22Rv1 (cell line): ENCODE measurements at regions not wholly inside any gene's neighbourhood (a gene's known extent, or its start where the extent isn't known, plus 50 kb on each side); places are given as distances from the start of the nearest gene placed in this dataset.

Experiments used
- H3K27ac ChIP-seq: fragments of 450-650 bp; 2 replicates; pipeline ENCODE4 v1.5.1; 2017
- ZFX ChIP-seq: fragments of 450-650 bp; IDR thresholded peaks from 2 replicates; pipeline ENCODE4 v1.6.1; 2017; ENCODE audit warnings: antibody characterized with exemption, borderline replicate concordance
- TF ChIP-seq, protein P1 (sequence below): fragments of 450-650 bp; IDR thresholded peaks from 2 replicates; pipeline ENCODE4 v1.5.1; 2017; ENCODE audit warnings: mild to moderate bottlenecking

- H3K27ac ChIP-seq, result no peak overlapping the region
- no peak for TF ChIP-seq ZFX
- TF ChIP-seq, protein P1, sequence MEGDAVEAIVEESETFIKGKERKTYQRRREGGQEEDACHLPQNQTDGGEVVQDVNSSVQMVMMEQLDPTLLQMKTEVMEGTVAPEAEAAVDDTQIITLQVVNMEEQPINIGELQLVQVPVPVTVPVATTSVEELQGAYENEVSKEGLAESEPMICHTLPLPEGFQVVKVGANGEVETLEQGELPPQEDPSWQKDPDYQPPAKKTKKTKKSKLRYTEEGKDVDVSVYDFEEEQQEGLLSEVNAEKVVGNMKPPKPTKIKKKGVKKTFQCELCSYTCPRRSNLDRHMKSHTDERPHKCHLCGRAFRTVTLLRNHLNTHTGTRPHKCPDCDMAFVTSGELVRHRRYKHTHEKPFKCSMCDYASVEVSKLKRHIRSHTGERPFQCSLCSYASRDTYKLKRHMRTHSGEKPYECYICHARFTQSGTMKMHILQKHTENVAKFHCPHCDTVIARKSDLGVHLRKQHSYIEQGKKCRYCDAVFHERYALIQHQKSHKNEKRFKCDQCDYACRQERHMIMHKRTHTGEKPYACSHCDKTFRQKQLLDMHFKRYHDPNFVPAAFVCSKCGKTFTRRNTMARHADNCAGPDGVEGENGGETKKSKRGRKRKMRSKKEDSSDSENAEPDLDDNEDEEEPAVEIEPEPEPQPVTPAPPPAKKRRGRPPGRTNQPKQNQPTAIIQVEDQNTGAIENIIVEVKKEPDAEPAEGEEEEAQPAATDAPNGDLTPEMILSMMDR, result no peak
Observed at GRCh38 chr2:146826388-146826787, 1018.4 kb upstream of the ACVR2A start.

DNA sequence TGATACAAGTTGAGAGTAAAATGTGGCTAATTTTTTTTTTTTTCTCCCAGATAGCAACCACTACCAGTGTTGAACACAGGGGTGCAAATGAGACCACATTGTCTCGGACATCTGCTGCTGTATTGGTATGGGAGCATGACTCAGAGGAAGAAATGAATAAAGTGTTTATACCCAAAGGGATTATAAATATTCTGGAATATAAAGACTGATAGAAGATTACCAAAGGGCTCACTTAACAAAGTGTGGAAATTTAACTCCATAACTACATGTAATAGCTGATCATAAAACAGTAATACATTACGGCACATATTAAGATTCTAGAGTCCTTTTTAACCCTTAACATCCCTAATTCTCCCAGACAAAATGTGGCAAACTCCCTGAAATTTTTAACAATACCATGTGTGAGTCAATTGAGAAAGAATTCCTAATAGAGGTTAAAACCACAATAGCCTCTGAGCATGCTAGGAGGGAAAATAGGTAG lies 1023.0 kb upstream of the ACVR2A start:
- no peak overlapping the region for H3K27ac ChIP-seq
- TF ChIP-seq, protein P1, result no peak
- no peak for TF ChIP-seq ZFX

- H3K27ac ChIP-seq, result no peak overlapping the region
- TF ChIP-seq, protein P1, result no peak
- TF ChIP-seq ZFX, result no peak
Observed at GRCh38 chr2:146820672-146821071, 1024.2 kb upstream of the ACVR2A start.

- TF ChIP-seq, protein P1, result no peak
- no peak for TF ChIP-seq ZFX
- H3K27ac ChIP-seq, result no peak overlapping the region
Observed at GRCh38 chr2:146818122-146818521, 1026.7 kb upstream of the ACVR2A start.

GRCh38 chr2:146817613-146818012 lies 1027.2 kb upstream of the ACVR2A start:
- no peak overlapping the region for H3K27ac ChIP-seq
- TF ChIP-seq ZFX, result no peak
- TF ChIP-seq, protein P1, result no peak

DNA sequence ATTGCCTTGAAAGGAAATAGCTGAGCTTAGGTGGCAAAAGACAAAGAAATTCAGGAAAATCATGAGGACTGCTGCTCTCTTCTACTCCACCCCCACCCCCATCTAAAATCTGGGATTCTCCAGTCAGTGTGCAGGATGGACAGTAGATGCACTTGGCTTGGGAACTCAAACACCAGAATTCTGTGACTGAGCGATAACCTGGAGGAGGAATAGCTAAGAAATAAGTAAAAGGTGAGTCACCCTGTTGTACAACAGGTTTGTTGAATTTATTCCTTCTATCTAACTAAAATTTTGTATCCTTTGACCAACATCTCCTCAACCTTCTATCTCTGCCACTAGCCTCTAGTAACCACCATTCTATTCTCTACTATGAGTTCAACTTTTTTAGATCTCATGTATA lies 1029.9 kb upstream of the ACVR2A start:
- TF ChIP-seq ZFX, result no peak
- TF ChIP-seq, protein P1, result no peak

DNA sequence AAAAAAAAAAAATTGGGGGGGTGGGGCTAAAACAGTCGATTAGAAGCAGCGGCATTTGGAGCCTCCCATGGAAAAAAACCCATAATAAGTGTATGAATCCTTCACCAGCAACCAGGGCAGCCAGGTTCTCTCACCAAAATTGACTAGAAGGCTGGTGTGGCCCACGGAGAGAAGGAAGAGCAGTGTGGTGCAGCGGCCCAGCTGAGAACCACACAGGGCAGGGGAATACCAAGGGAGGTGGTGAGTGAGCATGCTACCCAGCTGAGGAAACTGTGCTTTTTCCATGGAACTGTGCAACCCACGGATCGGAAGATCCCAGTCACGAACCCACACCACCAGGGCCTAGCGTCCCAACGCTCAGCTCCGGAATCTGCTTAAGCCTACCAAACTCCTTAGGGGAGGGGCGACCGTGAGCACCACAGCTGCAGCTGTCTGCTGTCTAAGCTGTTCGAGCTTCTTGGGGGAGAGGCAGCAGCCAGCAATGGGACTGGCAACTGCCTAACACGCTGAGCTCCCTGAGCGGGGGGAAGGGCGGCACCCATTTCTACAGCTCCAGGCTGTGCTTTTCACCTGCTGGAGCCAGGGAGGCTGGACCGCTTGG lies 1037.2 kb upstream of the ACVR2A start:
- H3K27ac ChIP-seq, result no peak overlapping the region
- TF ChIP-seq, protein P1, result no peak
- TF ChIP-seq ZFX, result no peak

More for the DNA sequence above, 1029.9 kb upstream of the ACVR2A start:
- H3K27ac ChIP-seq, result no peak overlapping the region
